Activated CD4-positive, alpha-beta T cell treated with anti-CD3 and anti-CD28 coated beads, Interleukin-2, amount 50 U/mL, for 4 hours (primary cell): ENCODE measurements at regions not wholly inside any gene's neighbourhood (a gene's known extent, or its start where the extent isn't known, plus 50 kb on each side); places are given as distances from the start of the nearest gene placed in this dataset.

Source experiments
- DNase-seq, 2 experiments: peaks; one replicate each; pipeline ENCODE4 v3.0.0-alpha.2; 2020

DNA sequence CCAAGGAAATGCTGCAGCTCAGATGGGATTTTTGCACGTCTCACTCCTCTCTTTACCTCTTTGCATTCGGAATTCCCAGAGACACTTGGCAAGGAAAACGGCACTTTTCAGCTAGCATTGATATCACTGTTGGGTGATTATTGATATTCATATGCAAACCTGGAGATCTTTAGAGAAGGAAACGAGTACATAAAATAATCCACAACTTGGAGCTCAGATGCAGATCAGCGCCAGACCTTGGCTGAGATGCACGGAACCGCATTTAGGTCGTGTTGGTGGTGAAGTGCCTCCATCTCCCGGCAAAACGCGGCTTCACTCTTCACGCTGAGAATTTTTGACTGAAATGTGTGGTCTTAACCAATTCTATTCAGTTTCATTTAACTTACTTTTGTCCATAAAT, 77.2 kb upstream of the ARHGEF7 start:
- no peak for DNase-seq

DNA sequence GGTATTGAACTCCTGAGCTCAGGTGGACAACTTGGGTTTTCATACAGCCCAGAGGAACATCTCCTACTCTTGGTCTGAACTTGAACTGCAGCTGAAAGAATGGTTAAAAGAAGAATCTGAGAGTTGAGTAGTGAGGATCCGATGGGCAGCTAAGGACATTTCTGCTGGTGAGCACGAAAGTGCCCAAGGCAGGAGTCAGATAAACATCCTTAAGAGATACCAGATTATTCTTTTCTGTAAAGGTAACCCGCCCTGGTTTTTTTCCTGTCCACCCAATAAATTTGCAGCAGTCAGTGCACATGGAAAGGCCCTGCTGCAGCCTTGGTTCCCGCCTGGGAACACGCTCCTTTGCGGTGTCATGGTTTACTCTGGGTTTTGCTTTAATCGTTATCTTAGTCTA, 78.4 kb upstream of the ARHGEF7 start:
- no peak for DNase-seq

DNA sequence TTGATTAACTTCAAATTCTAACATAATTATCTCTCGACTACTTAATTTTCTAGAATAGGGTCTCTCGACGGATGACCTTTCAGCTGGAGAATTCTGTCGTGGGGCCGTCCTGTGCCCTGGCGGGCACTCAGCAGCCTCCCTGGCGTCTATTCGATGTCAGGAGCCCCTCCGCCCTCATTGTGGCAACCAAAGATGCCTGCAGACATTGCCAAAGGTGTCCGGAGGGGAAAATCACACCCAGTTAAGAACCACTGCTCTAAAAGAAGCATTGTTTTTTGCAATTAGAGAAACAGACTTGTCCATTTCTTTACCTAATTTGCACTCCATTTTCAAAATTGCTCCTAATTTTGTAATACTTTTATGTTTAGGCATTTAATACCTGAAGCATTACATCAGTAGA, 79.2 kb upstream of the ARHGEF7 start:
- no peak for DNase-seq

- DNase-seq = no peak
Observed at GRCh38 chr13:111034811-111035210, 80.3 kb upstream of the ARHGEF7 start.

GRCh38 chr13:111033172-111034130, 81.7 kb upstream of the ARHGEF7 start:
- DNase-seq = no peak

GRCh38 chr13:111031531-111031961, 83.6 kb upstream of the ARHGEF7 start:
- peak in 1 of 2 experiments; percentile 2 for DNase-seq

- DNase-seq = no peak
Observed at GRCh38 chr13:111029957-111030609, 85.0 kb upstream of the ARHGEF7 start.

DNA sequence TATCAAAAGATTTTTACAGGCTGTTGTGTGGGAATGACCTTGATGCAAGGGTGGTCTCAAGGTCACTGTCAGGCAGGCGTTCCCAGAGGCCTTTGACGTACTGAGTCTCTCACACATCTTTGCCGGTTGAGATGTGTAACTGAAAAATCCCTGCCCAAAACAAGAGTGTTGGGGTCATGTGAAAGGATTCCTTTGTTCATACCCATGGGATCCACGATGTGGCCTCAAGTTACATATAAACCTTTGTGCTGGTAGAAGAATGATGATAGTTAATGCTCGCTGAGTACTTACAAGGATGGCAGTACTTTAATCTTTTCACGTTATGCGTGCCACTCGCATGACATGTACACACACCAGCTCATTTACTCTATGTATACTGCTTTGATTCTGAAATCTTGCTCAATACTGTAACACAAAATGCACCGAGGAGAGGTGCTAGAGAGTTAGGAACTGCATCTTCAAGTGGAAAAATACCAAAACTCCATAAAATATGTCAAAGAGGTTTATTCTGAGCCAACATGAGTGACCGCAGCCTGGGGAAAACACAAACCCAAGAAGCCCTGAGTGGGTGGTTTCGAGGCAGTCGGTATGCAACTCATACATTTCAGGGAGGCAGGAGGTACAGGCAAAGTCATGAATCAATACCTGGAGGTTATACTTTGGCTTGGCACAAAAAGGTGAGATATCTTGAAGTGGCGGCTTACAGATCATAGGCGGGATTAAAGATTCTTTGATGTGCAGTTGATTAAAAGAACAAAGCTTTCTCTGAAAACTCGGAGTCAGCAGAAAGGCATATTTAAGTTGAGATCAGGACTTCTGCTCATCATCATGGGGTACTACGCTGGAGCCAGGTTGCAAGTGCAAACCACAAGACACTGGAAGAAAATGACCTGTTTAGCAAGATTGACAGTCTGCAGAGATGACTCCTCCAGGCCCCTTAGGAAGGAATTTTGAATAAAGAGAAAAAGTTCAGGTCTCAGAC, 87.4 kb upstream of the ARHGEF7 start:
- DNase-seq = no peak

DNA sequence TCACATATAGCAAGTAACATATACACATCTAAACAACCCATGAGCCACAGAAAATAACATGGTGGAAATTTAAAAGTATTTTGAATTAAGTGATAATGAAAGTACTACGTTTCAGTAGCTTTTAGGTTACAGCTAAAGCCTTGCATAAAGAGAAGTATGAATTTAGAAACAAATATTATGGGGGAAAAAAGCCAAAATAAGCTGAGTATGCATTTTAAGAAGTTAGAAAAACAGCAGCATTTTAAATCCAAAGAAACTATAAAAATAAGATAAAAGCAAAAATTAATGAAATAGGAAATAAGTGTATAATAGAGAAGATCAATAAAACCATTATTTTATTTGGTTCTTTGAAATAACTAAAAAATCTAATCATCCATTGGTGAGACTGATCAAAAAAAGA, 89.8 kb upstream of the ARHGEF7 start:
- no peak for DNase-seq

DNA sequence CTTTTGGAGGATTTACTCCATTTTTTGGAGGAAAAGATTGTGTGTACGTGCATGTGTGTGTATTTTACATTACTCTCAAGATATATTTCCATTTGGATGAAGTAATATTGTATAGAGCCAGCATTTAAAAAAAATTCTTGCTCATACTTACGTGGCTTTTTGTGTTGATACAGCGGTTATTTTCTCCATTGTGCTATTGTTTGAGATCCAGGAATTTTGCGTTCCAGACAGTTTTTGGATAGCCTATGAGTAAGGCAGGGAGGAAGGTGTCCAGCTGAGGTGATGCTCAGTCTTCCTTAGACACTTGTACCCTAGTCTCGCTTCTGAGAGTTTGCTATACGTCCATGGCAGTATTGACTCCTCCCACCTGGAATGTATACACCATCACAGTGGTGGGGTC, 92.2 kb upstream of the ARHGEF7 start:
- no peak for DNase-seq

DNA sequence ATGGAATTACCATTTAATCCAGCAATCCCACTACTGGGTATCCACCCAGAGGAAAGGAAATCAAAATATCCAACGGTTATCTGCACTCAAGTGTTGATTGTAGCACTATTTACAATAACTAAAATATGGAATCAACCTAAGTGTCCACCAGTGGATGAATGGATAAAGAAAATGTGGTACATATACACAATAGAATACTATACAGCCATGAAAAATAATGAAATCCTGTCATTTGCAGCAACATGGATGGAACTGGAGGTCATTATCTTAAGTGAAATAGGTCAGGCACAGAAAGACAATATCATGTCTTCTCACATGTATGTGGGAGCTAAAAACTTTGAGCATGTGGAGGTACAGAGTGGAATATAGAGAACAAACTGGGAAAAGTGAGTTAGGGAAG, 92.9 kb upstream of the ARHGEF7 start:
- DNase-seq = no peak

DNA sequence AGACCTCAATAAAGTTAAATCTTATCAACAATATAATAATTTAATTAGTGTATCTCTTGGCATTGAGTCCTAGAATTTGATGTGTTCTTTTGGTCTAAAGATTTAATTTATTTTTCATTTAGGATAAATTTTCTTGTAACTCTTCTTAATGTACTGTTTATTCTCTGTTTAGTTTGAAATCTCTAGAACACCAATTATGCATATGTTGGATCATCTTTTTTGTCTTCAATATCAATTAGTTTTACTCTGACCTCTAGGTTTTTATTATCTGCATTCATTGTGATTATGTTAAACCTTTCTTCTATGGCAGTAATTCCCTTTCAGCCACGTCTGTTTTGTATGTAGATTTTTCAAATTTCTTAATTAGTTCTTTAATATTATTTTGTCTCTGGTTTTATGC, 93.8 kb upstream of the ARHGEF7 start:
- DNase-seq = no peak

DNA sequence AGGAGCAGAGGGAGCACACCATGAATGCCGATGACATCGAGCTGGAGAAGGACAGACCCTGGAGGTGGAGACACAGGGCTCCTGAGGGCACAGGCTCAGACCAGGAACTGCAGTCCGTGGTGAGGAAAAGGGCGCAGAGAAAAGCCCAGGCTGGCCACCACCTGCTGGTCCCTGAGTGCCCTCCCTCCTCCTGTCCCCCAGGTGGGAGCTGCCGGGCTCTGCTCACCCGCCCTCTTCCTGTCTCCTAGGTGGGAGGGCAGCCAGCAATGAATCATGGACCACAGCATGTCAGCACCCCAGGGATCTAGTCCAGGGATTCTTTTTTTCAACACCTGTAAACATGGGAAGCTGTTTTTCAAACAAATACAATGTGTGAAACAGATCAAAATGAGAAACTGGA, 94.6 kb upstream of the ARHGEF7 start:
- DNase-seq = no peak

GRCh38 chr13:111020021-111020420, 95.1 kb upstream of the ARHGEF7 start:
- no peak for DNase-seq

DNA sequence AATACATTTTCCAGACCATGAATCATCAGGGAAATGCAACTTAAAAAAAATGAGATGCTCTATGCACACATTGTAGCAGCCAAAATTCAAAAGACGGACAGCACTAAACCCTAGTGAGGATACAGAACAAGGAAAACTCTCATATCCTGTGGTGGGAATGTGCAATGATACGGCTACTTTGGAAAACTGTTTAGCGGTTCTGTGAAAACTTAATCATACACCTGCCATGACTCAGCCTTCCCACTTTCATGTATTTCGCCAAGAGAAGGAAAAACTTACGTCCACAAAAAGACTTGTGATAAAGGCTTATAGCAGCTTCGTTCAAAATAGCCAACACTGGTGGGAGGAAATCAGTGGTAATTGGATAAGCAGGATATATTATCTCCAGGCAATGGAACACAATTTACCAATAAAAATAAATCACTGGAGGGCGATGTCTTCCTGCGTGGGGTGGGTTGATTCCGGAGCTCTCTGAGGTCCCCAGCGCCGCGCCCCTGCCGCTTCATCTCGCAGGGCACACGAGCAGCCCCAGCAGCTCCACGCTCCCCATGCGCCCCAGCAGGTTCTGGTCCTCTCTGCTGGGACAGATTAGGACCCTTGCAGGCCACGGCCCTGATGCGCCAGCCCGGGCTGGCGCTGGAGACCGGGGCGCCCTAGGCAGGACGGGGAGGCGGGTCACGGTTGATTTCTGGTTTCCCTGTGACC, 97.2 kb upstream of the ARHGEF7 start:
- no peak for DNase-seq

- no peak for DNase-seq
Observed at GRCh38 chr13:111013196-111013595, 98.3 kb upstream of the ANKRD10 start.

DNA sequence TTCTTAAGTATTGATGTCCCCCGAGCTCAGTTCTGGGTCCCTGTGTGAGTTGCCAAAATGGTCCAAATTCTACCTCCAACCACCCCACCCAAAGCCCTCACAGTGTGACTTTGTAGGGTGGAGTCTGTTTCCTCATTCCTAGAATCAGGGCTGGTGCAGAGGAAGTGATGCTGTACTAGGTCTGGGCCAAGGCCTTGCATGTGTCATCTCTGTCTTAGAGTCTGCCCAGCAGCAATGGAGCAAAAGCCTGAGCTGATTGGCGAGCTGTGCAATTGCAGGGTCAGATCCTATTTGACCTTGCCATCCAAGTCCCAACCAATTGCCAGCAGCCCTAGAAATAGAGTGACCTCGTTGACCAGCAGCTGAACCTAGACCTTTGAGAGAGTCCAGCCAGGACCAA, 97.0 kb upstream of the ANKRD10 start:
- no peak for DNase-seq

DNA sequence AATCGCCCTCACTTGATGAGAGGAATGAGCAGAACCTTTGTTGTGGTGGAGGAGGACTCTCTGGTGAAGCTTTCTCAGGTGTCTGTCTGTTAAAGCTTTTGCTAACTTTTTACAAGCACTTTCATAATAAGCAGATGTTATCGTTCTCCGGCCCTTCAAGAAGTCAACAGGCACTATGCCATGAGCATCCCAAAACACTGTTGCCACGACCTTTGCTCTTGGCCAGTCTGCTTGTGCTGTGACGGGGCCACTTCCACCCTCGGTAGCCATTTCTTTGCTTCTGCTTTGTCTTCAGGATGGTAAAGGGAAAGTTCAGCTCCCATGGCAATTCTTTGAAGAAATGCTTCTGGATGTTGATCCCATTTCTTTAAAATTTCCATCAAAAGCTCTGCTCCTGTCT, 93.5 kb upstream of the ANKRD10 start:
- no peak for DNase-seq

GRCh38 chr13:111007209-111007608, 92.3 kb upstream of the ANKRD10 start:
- DNase-seq = no peak

DNA sequence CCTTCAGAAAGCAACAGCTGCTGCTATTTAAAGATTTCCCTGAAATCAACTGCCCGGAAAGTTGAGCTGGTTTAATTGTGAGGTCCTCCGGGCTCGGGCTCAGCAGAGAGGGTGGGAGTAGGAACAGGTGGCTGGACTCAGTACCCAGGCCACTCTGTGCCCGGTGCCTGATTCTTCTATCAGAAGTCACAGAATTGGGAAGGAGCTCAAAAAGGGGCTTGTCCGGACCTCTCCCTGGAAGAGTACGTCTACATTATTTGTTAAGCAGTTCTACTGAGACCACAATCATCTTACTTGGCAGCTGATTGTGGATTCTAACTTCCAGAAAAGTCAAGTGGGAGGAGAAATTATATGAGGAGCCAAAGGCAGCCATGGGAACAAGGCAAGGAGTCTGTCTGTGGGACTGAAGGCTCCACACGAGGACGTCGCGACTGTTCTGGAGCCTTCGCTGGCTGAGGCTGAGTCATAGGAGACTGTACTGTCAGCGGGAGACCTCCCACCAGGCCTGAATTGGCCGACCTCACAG, 91.7 kb upstream of the ANKRD10 start:
- no peak for DNase-seq

DNA sequence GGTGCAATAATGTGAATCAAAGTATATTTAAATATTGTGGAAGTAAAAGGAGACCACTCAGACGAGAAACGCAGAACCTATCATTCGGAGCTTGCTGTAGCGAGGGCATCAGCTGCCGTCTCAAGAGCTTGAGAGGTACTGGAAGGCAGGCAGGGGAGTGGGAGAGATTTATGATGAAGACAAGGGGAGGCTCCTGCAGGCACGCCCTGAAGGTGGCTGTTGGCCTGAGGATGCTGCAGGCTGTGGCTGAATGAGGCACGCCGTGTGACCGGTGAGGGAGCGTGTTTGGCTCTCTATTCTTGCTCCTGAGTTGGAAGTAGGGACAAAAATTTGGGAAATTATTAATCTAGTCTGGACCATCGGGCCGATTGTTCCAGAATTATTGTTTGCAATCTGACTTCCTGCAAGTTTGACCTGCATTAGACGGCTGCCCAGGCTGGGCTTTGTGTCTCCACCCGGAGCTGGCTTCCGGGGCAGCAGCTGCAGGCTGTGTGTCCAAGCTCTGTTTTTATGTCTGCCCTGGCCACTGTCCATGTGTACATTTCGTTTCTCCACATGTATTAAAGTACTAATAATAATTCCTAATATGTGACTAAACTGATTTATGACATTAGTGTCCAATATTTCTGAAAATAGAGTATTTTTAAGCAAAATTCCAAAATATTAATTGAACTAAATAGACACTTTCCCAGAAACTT, 91.1 kb upstream of the ANKRD10 start:
- no peak for DNase-seq

DNA sequence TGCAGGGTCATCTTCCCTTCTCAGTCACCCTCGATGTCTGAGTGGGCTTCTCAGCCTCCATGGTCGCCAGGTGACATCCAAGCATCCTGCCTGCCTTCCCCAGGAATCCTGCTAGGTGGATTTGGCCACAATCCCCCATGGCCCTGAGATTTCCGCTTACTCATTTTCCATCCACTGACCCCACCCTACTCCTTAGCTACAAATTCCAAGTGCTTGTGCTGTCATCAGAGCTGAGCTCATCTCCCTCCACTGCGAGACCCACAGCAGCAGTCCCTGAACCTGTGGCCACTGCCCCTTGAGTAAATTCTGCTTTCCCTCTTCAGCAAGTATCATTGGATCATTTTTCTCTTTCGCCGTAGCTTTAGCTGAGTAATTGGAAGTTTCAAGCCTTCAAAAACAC, 90.5 kb upstream of the ANKRD10 start:
- no peak for DNase-seq
